ENCODE measurements at regions not wholly inside any gene's neighbourhood (a gene's known extent, or its start where the extent isn't known, plus 50 kb on each side); places are given as distances from the start of the nearest gene placed in this dataset.

GRCh38 chr16:60199150-60199549, 1465.0 kb upstream of the GOT2 start:
- H3K4me3 Mint-ChIP-seq, result no peak overlapping the region
- no peak overlapping the region for H3K27ac Mint-ChIP-seq
- ChIA-PET CTCF (no interaction called here), POLR2A (no interaction called here)
- H3K4me1 Mint-ChIP-seq, result no peaks in the 10 kb centered on the region
- ATAC-seq (ENCODE audit: low read depth) (no peak), DNase-seq (no peak)
- H3K9me3 Mint-ChIP-seq, result peaks cover 11% of the 10 kb centered on the region
- H3K36me3 Mint-ChIP-seq (ENCODE audit: low read depth), result no peaks in the 10 kb centered on the region
- intact Hi-C loops (cut with micrococcal nuclease), result no loop called here
- TF ChIP-seq CTCF (IDR thresholded peaks at IDR 0.05), result no peak
- no peaks in the 10 kb centered on the region for H3K27me3 Mint-ChIP-seq

- no peaks in the 10 kb centered on the region for H3K4me1 Mint-ChIP-seq
- no peak overlapping the region for H3K27ac Mint-ChIP-seq
- no peaks in the 10 kb centered on the region for H3K27me3 Mint-ChIP-seq
- no peak overlapping the region for H3K4me3 Mint-ChIP-seq
- ChIA-PET CTCF (no interaction called here), POLR2A (no interaction called here)
- TF ChIP-seq CTCF (IDR thresholded peaks at IDR 0.05), result no peak
- intact Hi-C loops (cut with micrococcal nuclease), result no loop called here
- no peaks in the 10 kb centered on the region for H3K9me3 Mint-ChIP-seq
- ATAC-seq (ENCODE audit: low read depth) (no peak), DNase-seq (no peak)
- no peaks in the 10 kb centered on the region for H3K36me3 Mint-ChIP-seq (ENCODE audit: low read depth)
Measured at GRCh38 chr16:60181536-60181935, 1447.4 kb upstream of the GOT2 start.

- Mint-ChIP-seq H3K9me3 (no peaks in the 10 kb centered on the region), H3K4me3 (no peak overlapping the region), H3K4me1 (no peaks in the 10 kb centered on the region), H3K36me3 (ENCODE audit: low read depth) (no peaks in the 10 kb centered on the region), H3K27ac (no peak overlapping the region), H3K27me3 (no peaks in the 10 kb centered on the region)
- ChIA-PET POLR2A (no interaction called here), CTCF (no interaction called here)
- DNase-seq (no peak), ATAC-seq (ENCODE audit: low read depth) (no peak)
- intact Hi-C loops (cut with micrococcal nuclease), result no loop called here
- no peak for TF ChIP-seq CTCF (IDR thresholded peaks at IDR 0.05)
Measured at GRCh38 chr16:60180609-60181008, 1446.5 kb upstream of the GOT2 start.

GRCh38 chr16:60170196-60170595, 1436.1 kb upstream of the GOT2 start:
- no peak overlapping the region for H3K27ac Mint-ChIP-seq
- H3K4me1 Mint-ChIP-seq, result no peaks in the 10 kb centered on the region
- ATAC-seq (ENCODE audit: low read depth) (no peak), DNase-seq (no peak)
- no peak overlapping the region for H3K4me3 Mint-ChIP-seq
- ChIA-PET CTCF (no interaction called here), POLR2A (no interaction called here)
- H3K36me3 Mint-ChIP-seq (ENCODE audit: low read depth), result no peaks in the 10 kb centered on the region
- H3K9me3 Mint-ChIP-seq, result peaks cover 1% of the 10 kb centered on the region
- TF ChIP-seq CTCF (IDR thresholded peaks at IDR 0.05), result no peak
- no peaks in the 10 kb centered on the region for H3K27me3 Mint-ChIP-seq
- intact Hi-C loops (cut with micrococcal nuclease), result no loop called here

- Mint-ChIP-seq H3K27me3 (no peaks in the 10 kb centered on the region), H3K27ac (no peak overlapping the region), H3K9me3 (no peaks in the 10 kb centered on the region), H3K36me3 (ENCODE audit: low read depth) (no peaks in the 10 kb centered on the region), H3K4me3 (no peak overlapping the region), H3K4me1 (no peaks in the 10 kb centered on the region)
- intact Hi-C loops (cut with micrococcal nuclease), result no loop called here
- CTCF ChIA-PET, result no interaction called here
- no peak for DNase-seq
- POLR2A ChIA-PET, result no interaction called here
- TF ChIP-seq CTCF (IDR thresholded peaks at IDR 0.05), result no peak
- ATAC-seq (ENCODE audit: low read depth), result no peak
Measured at GRCh38 chr16:60166111-60166510, 1432.0 kb upstream of the GOT2 start.
